ENCODE measurements at regions not wholly inside any gene's neighbourhood (a gene's known extent, or its start where the extent isn't known, plus 50 kb on each side); places are given as distances from the start of the nearest gene placed in this dataset.

DNA sequence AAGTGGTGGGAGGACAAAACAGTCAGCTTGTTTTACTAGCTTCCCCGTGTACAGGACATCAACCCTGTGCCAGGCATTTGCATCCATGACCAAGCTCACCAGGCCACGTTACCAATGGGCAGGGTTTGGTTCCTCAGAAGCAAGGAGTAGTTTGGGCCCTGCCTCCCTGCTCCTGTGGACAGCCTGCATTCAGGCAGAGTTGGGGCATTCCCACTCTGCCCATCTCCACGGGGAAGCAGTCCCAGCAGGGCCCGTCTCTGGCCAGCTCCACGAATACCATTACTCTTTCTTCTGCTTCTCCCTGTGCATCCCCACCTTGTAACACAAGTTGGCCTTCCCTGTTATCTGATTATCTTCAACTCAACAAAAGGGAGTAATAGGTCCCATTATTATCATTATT, 54.0 kb upstream of the RIOK3 start:
- TF ChIP-seq REST (IDR thresholded peaks at IDR 0.05; ENCODE audit: insufficient read depth in 1 of 2, low read depth in 2 of 2, low read length in 2 of 2) (no peak), SIN3A (IDR thresholded peaks at IDR 0.05; ENCODE audit: borderline replicate concordance, insufficient read depth, low read length) (no peak), TAF1 (IDR thresholded peaks at IDR 0.05; ENCODE audit: borderline replicate concordance, insufficient read depth, low read length) (no peak)

All from PFSK-1 (cell line).